HG02763 (cell line): ENCODE measurements at regions not wholly inside any gene's neighbourhood (a gene's known extent, or its start where the extent isn't known, plus 50 kb on each side); places are given as distances from the start of the nearest gene placed in this dataset.
"Not testable (repeated sequence)": the region's sequence is repeated elsewhere in the genome, so short reads cannot be mapped to it uniquely, and the experiment has no call there.

Experiments used
- ATAC-seq: cut with Tn5 transposase; IDR thresholded peaks from one replicate; pipeline ENCODE4 v1.9.1; 2021; ENCODE audit warnings: mild to moderate bottlenecking, moderate library complexity; ENCODE audit not compliant: unreplicated experiment

- ATAC-seq = no peak
These were observed 434.7 kb upstream of the GRM3 start for GRCh38 chr7:86209036-86209435.

GRCh38 chr7:86207740-86208139 lies 436.0 kb upstream of the GRM3 start:
- ATAC-seq = no peak

GRCh38 chr7:86202833-86203232 lies 440.9 kb upstream of the GRM3 start:
- no peak for ATAC-seq

- ATAC-seq = no peak
These were observed 441.9 kb upstream of the GRM3 start for GRCh38 chr7:86201767-86202166.

- ATAC-seq = no peak
These were observed 443.7 kb upstream of the GRM3 start for GRCh38 chr7:86199881-86200614.

GRCh38 chr7:86190351-86190750 lies 453.4 kb upstream of the GRM3 start:
- ATAC-seq = no peak

- no peak for ATAC-seq
These were observed 462.2 kb upstream of the GRM3 start for GRCh38 chr7:86181474-86181873.

- ATAC-seq = no peak
These were observed 478.9 kb upstream of the GRM3 start for GRCh38 chr7:86164827-86165226.

GRCh38 chr7:86158111-86158510 lies 485.6 kb upstream of the GRM3 start:
- ATAC-seq = no peak

GRCh38 chr7:86155623-86156022 lies 488.1 kb upstream of the GRM3 start:
- ATAC-seq = no peak

- ATAC-seq = no peak
These were observed 490.8 kb upstream of the GRM3 start for GRCh38 chr7:86152926-86153325.

- ATAC-seq = no peak
These were observed 494.6 kb upstream of the GRM3 start for GRCh38 chr7:86149024-86149665.

- no peak for ATAC-seq
These were observed 495.2 kb upstream of the GRM3 start for GRCh38 chr7:86148501-86148900.

- no peak for ATAC-seq
These were observed 506.4 kb upstream of the GRM3 start for GRCh38 chr7:86137343-86137742.

- ATAC-seq = no peak
These were observed 513.4 kb upstream of the GRM3 start for GRCh38 chr7:86130268-86130667.

- no peak for ATAC-seq
These were observed 520.2 kb upstream of the GRM3 start for GRCh38 chr7:86123476-86123875.

- ATAC-seq = no peak
These were observed 549.5 kb upstream of the GRM3 start for GRCh38 chr7:86094166-86094669.

- ATAC-seq = no peak
These were observed 552.3 kb upstream of the GRM3 start for GRCh38 chr7:86091369-86091768.

- ATAC-seq = no peak
These were observed 554.3 kb upstream of the GRM3 start for GRCh38 chr7:86089455-86089854.

GRCh38 chr7:86064572-86064971 lies 579.1 kb upstream of the GRM3 start:
- not testable (repeated sequence) for ATAC-seq

- ATAC-seq = no peak
These were observed 585.1 kb upstream of the GRM3 start for GRCh38 chr7:86058649-86059048.

- no peak for ATAC-seq
These were observed 592.8 kb upstream of the GRM3 start for GRCh38 chr7:86050918-86051317.
